GM12878 (cell line): ENCODE measurements at regions not wholly inside any gene's neighbourhood (a gene's known extent, or its start where the extent isn't known, plus 50 kb on each side); places are given as distances from the start of the nearest gene placed in this dataset.

Source experiments
- ATAC-seq: fragments of 200-7000 bp; cut with Tn5 transposase; 3 replicates; pipeline ENCODE4 v1.9.1; 2020; ENCODE audit warnings: mild to moderate bottlenecking, moderate library complexity
- BruUV-seq: library from RNA; stranded (reverse); fragments of 400-500 nt; replicated peaks from 2 replicates; lab custom pipeline; 2021; lab: Mats Ljungman, UMichigan
- CTCF ChIA-PET: fragments of 300-600 bp; sonication (Branson Sonifier 250); formaldehyde crosslinking; extraction: SDS; loops from one replicate; lab custom pipeline; 2021; ENCODE audit warnings: inconsistent platforms; lab: Yijun Ruan, JAX
- POLR2A ChIA-PET: fragments of 350-600 bp; formaldehyde crosslinking; extraction: SDS; loops from one replicate; lab custom pipeline; 2021; ENCODE audit warnings: inconsistent platforms; lab: Charles Lee
- RAD21 ChIA-PET: fragments of 300-600 bp; sonication (Branson Sonifier 250); formaldehyde crosslinking; loops from one replicate; lab custom pipeline; 2023; ENCODE audit warnings: antibody characterized with exemption; ENCODE audit not compliant: unreplicated experiment; lab: Charles Lee
- SMC1A ChIA-PET: fragments of 300-600 bp; sonication (Branson Sonifier 250); formaldehyde crosslinking; loops from one replicate; lab custom pipeline; 2023; ENCODE audit not compliant: unreplicated experiment, uncharacterized antibody; lab: Charles Lee
- DNase-seq: peaks from one replicate; pipeline ENCODE4 v3.0.0-alpha.2; 2011; ENCODE audit warnings: low read depth, low spot score
- FAIRE-seq: peaks from 3 replicates; lab custom pipeline; 2011; peaks lifted over from hg19 to GRCh38; lab: Jason Lieb, UNC
- H2AFZ ChIP-seq: 2 replicates; pipeline ENCODE4 v1.6.0; 2011; ENCODE audit warnings: low read depth, low read length, control low read depth; ENCODE audit not compliant: control insufficient read depth
- H3K27ac ChIP-seq: 2 replicates; pipeline ENCODE4 v1.5.1; 2011; ENCODE audit warnings: control low read depth; ENCODE audit not compliant: control insufficient read depth, insufficient read depth
- H3K27me3 ChIP-seq, 2 experiments: replicated peaks in 1 of 2; 2 replicates each; pipeline versions ENCODE4 v1.6.0 to v1.6.1; 2011; ENCODE audit warnings: low read length in 1 of 2; ENCODE audit not compliant: control insufficient read depth in 2 of 2, insufficient read depth in 2 of 2
- H3K36me3 ChIP-seq, 2 experiments: 2 replicates each; pipeline ENCODE4 v1.5.1; 2011; ENCODE audit warnings: low read length in 1 of 2; ENCODE audit not compliant: control insufficient read depth in 2 of 2, insufficient read depth in 2 of 2
- H3K4me1 ChIP-seq: 2 replicates; pipeline ENCODE4 v1.6.1; 2011; ENCODE audit warnings: mild to moderate bottlenecking, low read length, moderate library complexity, mixed read lengths; ENCODE audit not compliant: control insufficient read depth, insufficient read depth
- H3K4me2 ChIP-seq: 2 replicates; pipeline ENCODE4 v1.6.0; 2011; ENCODE audit warnings: control low read depth; ENCODE audit not compliant: control insufficient read depth, insufficient read depth
- H3K4me3 ChIP-seq: fragments of 200-600 bp; sonication (generic); 2 replicates; pipeline ENCODE4 v1.5.1; 2016
- H3K79me2 ChIP-seq: 2 replicates; pipeline ENCODE4 v1.6.0; 2011; ENCODE audit warnings: low read length; ENCODE audit not compliant: control insufficient read depth, insufficient read depth
- H3K9ac ChIP-seq: 2 replicates; pipeline ENCODE4 v1.8.0; 2011; ENCODE audit warnings: low read length, control low read depth, mixed read lengths; ENCODE audit not compliant: control insufficient read depth, insufficient read depth
- H3K9me3 ChIP-seq: replicated peaks from 3 replicates; pipeline ENCODE4 v1.5.1; 2011; ENCODE audit warnings: mild to moderate bottlenecking, low read length; ENCODE audit not compliant: control insufficient read depth, insufficient read depth
- H4K20me1 ChIP-seq: 2 replicates; pipeline ENCODE4 v1.6.0; 2011; ENCODE audit not compliant: control insufficient read depth, insufficient read depth
- ESRRA ChIP-seq: IDR thresholded peaks from 2 replicates; pipeline ENCODE4 v1.6.1; 2012; ENCODE audit warnings: mild to moderate bottlenecking, low read length, improper control_type of control experiment
- EZH2 ChIP-seq: IDR thresholded peaks from 2 replicates; pipeline ENCODE4 v1.6.1; 2012; ENCODE audit warnings: low read depth, mild to moderate bottlenecking, control low read depth, inconsistent platforms, low read length, borderline replicate concordance; ENCODE audit not compliant: control insufficient read depth
- HCFC1 ChIP-seq: fragments of 150-350 bp; IDR thresholded peaks from 2 replicates; pipeline ENCODE4 v1.6.1; 2014; ENCODE audit warnings: low read length
- MEF2B ChIP-seq: fragments of 450-650 bp; IDR thresholded peaks from 2 replicates; pipeline ENCODE4 v1.6.1; 2018; ENCODE audit warnings: mild to moderate bottlenecking, moderate library complexity; ENCODE audit not compliant: partially characterized antibody, poor library complexity, severe bottlenecking
- MXI1 ChIP-seq: fragments of 150-350 bp; IDR thresholded peaks from 2 replicates; pipeline ENCODE4 v1.6.1; 2011; ENCODE audit warnings: low read depth, mild to moderate bottlenecking, inconsistent platforms, low read length, improper control_type of control experiment
- MYC ChIP-seq: IDR thresholded peaks from 2 replicates; pipeline ENCODE4 v1.6.1; 2011; ENCODE audit warnings: mild to moderate bottlenecking, low read length, moderate library complexity, inconsistent platforms; ENCODE audit not compliant: insufficient read depth, insufficient replicate concordance, insufficient read length, severe bottlenecking
- WGBS: methylation state at CpG from one replicate; pipeline ENCODE4 v1.1.6; 2016; ENCODE audit warnings: low lambda C conversion rate; ENCODE audit not compliant: insufficient replicate concordance, insufficient coverage; ENCODE audit errors: missing lambda C conversion rate; 5-methylcytosine and 5-hydroxymethylcytosine counted together
- in situ Hi-C: fragments of 300-500 bp; cut with MboI; formaldehyde crosslinking; loops from 9 replicates; pipeline ENCODE4 v1.14.3; 2018; ENCODE audit warnings: mixed read lengths
- intact Hi-C: fragments of 100-400 bp; cut with micrococcal nuclease; formaldehyde crosslinking; loops from one replicate; pipeline ENCODE4 v1.14.2; 2022; ENCODE audit not compliant: unreplicated experiment
- TF ChIP-seq, protein P1 (sequence below): fragments of 450-650 bp; formaldehyde crosslinking; IDR thresholded peaks from 2 replicates; pipeline ENCODE4 v1.4.0; 2022; ENCODE audit warnings: mild to moderate bottlenecking, moderate library complexity

DNA sequence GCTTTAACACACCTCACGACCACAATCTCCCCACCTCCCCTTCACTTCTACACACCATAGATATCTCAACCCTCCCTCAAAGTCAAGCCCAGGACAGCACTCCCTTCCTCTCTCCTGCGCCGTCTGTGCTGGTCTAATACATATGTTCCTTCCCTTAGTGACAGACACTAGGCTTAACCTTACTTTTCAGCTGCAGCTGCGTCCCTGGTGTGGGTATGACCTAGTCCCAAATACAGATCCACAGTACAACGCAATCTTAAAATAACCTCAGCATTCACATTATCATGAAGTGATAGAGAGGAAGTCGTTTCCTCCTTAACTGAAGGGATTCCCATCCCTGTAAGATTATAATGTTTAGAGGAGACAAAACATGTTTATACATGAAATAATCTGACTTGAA lies 192.7 kb upstream of the TANK start (continued):
- TF ChIP-seq, protein P1, sequence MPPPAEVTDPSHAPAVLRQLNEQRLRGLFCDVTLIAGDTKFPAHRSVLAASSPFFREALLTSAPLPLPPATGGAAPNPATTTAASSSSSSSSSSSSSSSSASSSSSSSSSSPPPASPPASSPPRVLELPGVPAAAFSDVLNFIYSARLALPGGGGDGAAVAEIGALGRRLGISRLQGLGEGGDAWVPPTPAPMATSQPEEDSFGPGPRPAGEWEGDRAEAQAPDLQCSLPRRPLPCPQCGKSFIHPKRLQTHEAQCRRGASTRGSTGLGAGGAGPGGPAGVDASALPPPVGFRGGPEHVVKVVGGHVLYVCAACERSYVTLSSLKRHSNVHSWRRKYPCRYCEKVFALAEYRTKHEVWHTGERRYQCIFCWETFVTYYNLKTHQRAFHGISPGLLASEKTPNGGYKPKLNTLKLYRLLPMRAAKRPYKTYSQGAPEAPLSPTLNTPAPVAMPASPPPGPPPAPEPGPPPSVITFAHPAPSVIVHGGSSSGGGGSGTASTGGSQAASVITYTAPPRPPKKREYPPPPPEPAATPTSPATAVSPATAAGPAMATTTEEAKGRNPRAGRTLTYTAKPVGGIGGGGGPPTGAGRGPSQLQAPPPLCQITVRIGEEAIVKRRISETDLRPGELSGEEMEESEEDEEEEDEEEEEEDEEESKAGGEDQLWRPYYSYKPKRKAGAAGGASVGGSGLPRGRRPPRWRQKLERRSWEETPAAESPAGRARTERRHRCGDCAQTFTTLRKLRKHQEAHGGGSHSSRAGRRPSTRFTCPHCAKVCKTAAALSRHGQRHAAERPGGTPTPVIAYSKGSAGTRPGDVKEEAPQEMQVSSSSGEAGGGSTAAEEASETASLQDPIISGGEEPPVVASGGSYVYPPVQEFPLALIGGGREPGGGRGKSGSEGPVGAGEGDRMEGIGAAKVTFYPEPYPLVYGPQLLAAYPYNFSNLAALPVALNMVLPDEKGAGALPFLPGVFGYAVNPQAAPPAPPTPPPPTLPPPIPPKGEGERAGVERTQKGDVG = no peak
- TF ChIP-seq ESRRA (no peak), MEF2B (no peak), MYC (no peak), EZH2 (no peak)

DNA sequence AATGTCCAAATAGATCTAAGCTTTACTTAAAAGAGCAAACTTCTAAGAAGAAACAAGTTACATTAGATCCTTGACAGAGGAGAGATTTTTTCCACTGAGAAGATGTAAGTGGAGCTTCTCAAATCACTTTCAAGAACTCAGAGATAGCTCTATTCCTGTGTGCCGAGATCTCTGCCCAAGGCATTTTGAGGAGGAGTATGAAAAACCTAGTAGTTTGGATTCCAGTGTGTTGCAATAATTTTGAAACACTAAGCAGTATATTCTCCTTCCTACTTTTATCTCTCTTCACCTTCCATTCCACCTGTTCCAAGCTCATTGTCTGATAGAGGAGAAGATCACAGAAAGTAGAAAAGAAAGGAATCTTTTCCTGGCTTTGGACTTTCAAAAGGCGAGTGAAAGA lies 192.0 kb upstream of the TANK start:
- Histone ChIP-seq H3K4me3 (no peak overlapping the region), H3K4me1 (no peaks in the 10 kb centered on the region), H2AFZ (no peak overlapping the region), H3K9ac (no peak overlapping the region), H3K27ac (no peak overlapping the region), H3K9me3 (no peaks in the 10 kb centered on the region), H3K79me2 (no peaks in the 10 kb centered on the region), H4K20me1 (no peaks in the 10 kb centered on the region), H3K4me2 (no peak overlapping the region), H3K36me3 (no peaks in the 10 kb centered on the region), H3K27me3 (peaks cover 0 to 2% of the 10 kb centered on the region in 2 experiments; a peak in 2 of 4 replicates)
- no peak for ATAC-seq
- POLR2A ChIA-PET = no interaction called here
- BruUV-seq = no TSS peak
- intact Hi-C loops (no loop called here), in situ Hi-C loops (no loop called here)
- CTCF ChIA-PET = interaction anchor here (0.6 kb wide), 1 partner anchor 1372 kb away, joined by 3 read pairs; no protein-coding TSS in a partner anchor
- no peak for DNase-seq
- SMC1A ChIA-PET = interaction anchor here (1.1 kb wide), 1 partner anchor 10 kb away, joined by 5 read pairs; no protein-coding TSS in a partner anchor
- no peak for TF ChIP-seq MXI1
- no peak for TF ChIP-seq HCFC1
- FAIRE-seq = no peak
- WGBS = 0% methylated on average over 2 of the region's 2 CpGs
- RAD21 ChIA-PET = interaction anchor here (1.1 kb wide), 1 partner anchor 647 kb away, joined by 3 read pairs; no protein-coding TSS in a partner anchor
